ENCODE measurements at regions not wholly inside any gene's neighbourhood (a gene's known extent, or its start where the extent isn't known, plus 50 kb on each side); places are given as distances from the start of the nearest gene placed in this dataset.

DNA sequence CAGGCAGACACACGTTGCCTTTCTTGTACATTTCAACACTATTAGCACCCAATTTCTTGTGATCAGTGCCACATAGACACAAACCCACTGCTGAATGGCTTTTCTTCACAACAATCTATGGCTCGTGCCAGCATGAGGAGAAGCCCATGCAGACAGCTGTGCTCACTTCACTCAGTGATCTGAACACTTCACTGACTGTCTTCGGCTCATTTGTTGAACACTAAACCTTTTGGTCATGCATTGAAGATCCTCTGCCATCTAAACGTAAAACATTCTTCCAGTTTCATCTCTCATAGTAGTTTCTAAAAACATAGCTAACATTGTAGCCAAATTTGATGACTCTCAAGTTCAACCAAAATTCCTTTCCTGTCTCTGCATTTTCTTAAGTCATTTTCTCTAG, 331.0 kb upstream of the ZP4 start:
- CTCF ChIA-PET (ENCODE audit: low intra/inter-chr PET ratio, low total read pairs) = no interaction called here

More for the DNA sequence above, 331.0 kb upstream of the ZP4 start:
- Histone ChIP-seq H3K27ac (ENCODE audit: extremely low read length, insufficient read depth, low read length) (no peak overlapping the region), H3K27me3 (ENCODE audit: control insufficient read depth in 1 of 2, insufficient read depth in 2 of 2, low read length in 2 of 2) (no peaks in the 10 kb centered on the region), H3K4me3 (replicated peaks in 1 of 3; ENCODE audit: insufficient read depth in 1 of 3, low read depth in 2 of 3, low read length in 3 of 3) (no peak overlapping the region), H3K4me2 (ENCODE audit: low read depth, low read length) (no peak overlapping the region), H3K9ac (ENCODE audit: insufficient read depth, low read depth, low read length) (no peak overlapping the region), H4K20me1 (ENCODE audit: insufficient read depth, low read length) (no peaks in the 10 kb centered on the region), H3K9me3 (ENCODE audit: low read length) (peaks cover 90% of the 10 kb centered on the region), H3K79me2 (ENCODE audit: insufficient read depth, low read length) (no peaks in the 10 kb centered on the region), H3K4me1 (ENCODE audit: insufficient read depth, low read length) (no peaks in the 10 kb centered on the region), H2AFZ (ENCODE audit: low read length) (no peak overlapping the region), H3K36me3 (replicated peaks in 1 of 2; ENCODE audit: control insufficient read depth in 1 of 2, insufficient read depth in 2 of 2, low read length in 2 of 2) (no peaks in the 10 kb centered on the region)
- DNase-seq (ENCODE audit: low spot score) (no peak), ATAC-seq (no peak), FAIRE-seq (no peak)
- POLR2A ChIA-PET = no interaction called here
- BruUV-seq (replicated peaks) = no TSS peak
- in situ Hi-C loops (cut with HindIII; ENCODE audit: extremely low pct_ligation_motif_present, low pct_unique_long_range_greater_than_20kb) (no loop called here), intact Hi-C loops (cut with micrococcal nuclease; ENCODE audit: unreplicated experiment) (no loop called here)
- TF ChIP-seq, protein P1, sequence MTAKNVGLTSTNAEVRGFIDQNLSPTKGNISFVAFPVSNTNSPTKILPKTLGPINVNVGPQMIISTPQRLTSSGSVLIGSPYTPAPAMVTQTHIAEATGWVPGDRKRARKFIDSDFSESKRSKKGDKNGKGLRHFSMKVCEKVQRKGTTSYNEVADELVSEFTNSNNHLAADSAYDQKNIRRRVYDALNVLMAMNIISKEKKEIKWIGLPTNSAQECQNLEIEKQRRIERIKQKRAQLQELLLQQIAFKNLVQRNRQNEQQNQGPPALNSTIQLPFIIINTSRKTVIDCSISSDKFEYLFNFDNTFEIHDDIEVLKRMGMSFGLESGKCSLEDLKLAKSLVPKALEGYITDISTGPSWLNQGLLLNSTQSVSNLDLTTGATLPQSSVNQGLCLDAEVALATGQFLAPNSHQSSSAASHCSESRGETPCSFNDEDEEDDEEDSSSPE (CRISPR knock-in tag; IDR thresholded peaks at IDR 0.05) = no peak
- no peak for TF ChIP-seq ZNF761 (CRISPR knock-in tag; conservative IDR thresholded peaks at IDR 0.05)
- no peak for TF ChIP-seq DNMT3B (CRISPR knock-in tag; conservative IDR thresholded peaks at IDR 0.05)
- no peak for TF ChIP-seq ZNF790 (CRISPR knock-in tag; IDR thresholded peaks at IDR 0.05; ENCODE audit: borderline replicate concordance)
- no peak for TF ChIP-seq ZNF468 (CRISPR knock-in tag; IDR thresholded peaks at IDR 0.05)
- no peak for TF ChIP-seq ZNF619 (CRISPR knock-in tag; IDR thresholded peaks at IDR 0.05)
- no peak for TF ChIP-seq NFKB2 (CRISPR knock-in tag; IDR thresholded peaks at IDR 0.05; ENCODE audit: borderline replicate concordance)
- TF ChIP-seq ZBTB21 (CRISPR knock-in tag; IDR thresholded peaks at IDR 0.05) = no peak
- no peak for TF ChIP-seq PITX1 (CRISPR knock-in tag; IDR thresholded peaks at IDR 0.05)
- TF ChIP-seq ZNF710 (CRISPR knock-in tag; IDR thresholded peaks at IDR 0.05; ENCODE audit: borderline replicate concordance) = no peak
- no peak for TF ChIP-seq RFXANK (CRISPR knock-in tag; IDR thresholded peaks at IDR 0.05)
- no peak for TF ChIP-seq GMEB2 (CRISPR knock-in tag; IDR thresholded peaks at IDR 0.05; ENCODE audit: low read depth)
- TF ChIP-seq ZNF674 (CRISPR knock-in tag; IDR thresholded peaks at IDR 0.05; ENCODE audit: low read depth) = no peak
- TF ChIP-seq YEATS2 (CRISPR knock-in tag; IDR thresholded peaks at IDR 0.05; ENCODE audit: borderline replicate concordance) = no peak
- TF ChIP-seq LRRFIP1 (CRISPR knock-in tag; conservative IDR thresholded peaks at IDR 0.05) = no peak
- no peak for TF ChIP-seq PCBP2 (optimal IDR thresholded peaks at IDR 0.05; ENCODE audit: low read depth, low read length, poor library complexity, severe bottlenecking)
- TF ChIP-seq KMT2A (CRISPR knock-in tag; IDR thresholded peaks at IDR 0.05) = no peak
- TF ChIP-seq RXRB (CRISPR knock-in tag; IDR thresholded peaks at IDR 0.05; ENCODE audit: borderline replicate concordance) = no peak
- TF ChIP-seq KAT2B (IDR thresholded peaks at IDR 0.05; ENCODE audit: borderline replicate concordance, low read depth, low read length) = no peak
- 0% methylated on average over 3 of the region's 4 CpGs for WGBS (ENCODE audit: low lambda C conversion rate)
